ENCODE measurements at regions not wholly inside any gene's neighbourhood (a gene's known extent, or its start where the extent isn't known, plus 50 kb on each side); places are given as distances from the start of the nearest gene placed in this dataset.
"Not testable (repeated sequence)": the region's sequence is repeated elsewhere in the genome, so short reads cannot be mapped to it uniquely, and the experiment has no call there.

DNA sequence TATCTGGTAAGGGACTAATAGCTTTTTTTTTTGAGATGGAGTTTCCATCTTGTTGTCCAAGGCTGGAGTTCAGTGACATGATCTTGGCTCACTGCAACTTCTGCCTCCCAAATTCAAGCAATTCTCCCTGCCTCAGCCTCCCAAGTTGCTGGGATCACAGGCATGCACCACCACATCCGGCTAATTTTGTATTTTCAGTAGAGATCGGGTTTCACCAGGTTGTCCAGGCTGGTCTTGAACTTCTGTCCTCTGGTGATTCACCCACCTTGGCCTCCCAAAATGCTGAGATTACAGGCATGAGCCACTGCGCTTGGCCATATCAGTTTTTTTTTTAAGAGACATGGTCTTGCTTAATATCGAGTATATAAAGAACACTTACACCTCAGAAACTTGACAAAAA, 4797.3 kb upstream of the OR11H1 start:
- TF ChIP-seq, protein P1, sequence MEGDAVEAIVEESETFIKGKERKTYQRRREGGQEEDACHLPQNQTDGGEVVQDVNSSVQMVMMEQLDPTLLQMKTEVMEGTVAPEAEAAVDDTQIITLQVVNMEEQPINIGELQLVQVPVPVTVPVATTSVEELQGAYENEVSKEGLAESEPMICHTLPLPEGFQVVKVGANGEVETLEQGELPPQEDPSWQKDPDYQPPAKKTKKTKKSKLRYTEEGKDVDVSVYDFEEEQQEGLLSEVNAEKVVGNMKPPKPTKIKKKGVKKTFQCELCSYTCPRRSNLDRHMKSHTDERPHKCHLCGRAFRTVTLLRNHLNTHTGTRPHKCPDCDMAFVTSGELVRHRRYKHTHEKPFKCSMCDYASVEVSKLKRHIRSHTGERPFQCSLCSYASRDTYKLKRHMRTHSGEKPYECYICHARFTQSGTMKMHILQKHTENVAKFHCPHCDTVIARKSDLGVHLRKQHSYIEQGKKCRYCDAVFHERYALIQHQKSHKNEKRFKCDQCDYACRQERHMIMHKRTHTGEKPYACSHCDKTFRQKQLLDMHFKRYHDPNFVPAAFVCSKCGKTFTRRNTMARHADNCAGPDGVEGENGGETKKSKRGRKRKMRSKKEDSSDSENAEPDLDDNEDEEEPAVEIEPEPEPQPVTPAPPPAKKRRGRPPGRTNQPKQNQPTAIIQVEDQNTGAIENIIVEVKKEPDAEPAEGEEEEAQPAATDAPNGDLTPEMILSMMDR (IDR thresholded peaks at IDR 0.05), result not testable (repeated sequence)
- not testable (repeated sequence) for TF ChIP-seq POLR2A (IDR thresholded peaks at IDR 0.05)

Measured in prostate gland (tissue), 2 donors.